Bronchial epithelial cell (primary cell): ENCODE measurements at regions not wholly inside any gene's neighbourhood (a gene's known extent, or its start where the extent isn't known, plus 50 kb on each side); places are given as distances from the start of the nearest gene placed in this dataset.

Experiments used
- DNase-seq: peaks from one replicate; pipeline ENCODE4 v3.0.0-alpha.2; 2010; ENCODE audit warnings: low read depth
- FAIRE-seq: peaks from 2 replicates; lab custom pipeline; 2011; peaks lifted over from hg19 to GRCh38; lab: Jason Lieb, UNC
- H3K27me3 ChIP-seq: 2 replicates; pipeline ENCODE4 v1.5.1; 2011; ENCODE audit warnings: low read length; ENCODE audit not compliant: control insufficient read depth, insufficient read depth
- H3K36me3 ChIP-seq: 2 replicates; pipeline ENCODE4 v1.5.1; 2011; ENCODE audit warnings: low read length; ENCODE audit not compliant: control insufficient read depth, insufficient read depth
- H3K4me3 ChIP-seq: 2 replicates; pipeline ENCODE4 v1.5.1; 2011; ENCODE audit warnings: mild to moderate bottlenecking, low read depth, low read length, control low read depth
- CTCF ChIP-seq: IDR thresholded peaks from 2 replicates; pipeline ENCODE4 v1.5.1; 2011; ENCODE audit warnings: mild to moderate bottlenecking, moderate library complexity, low read length, control low read depth, inconsistent platforms; ENCODE audit not compliant: insufficient read depth, severe bottlenecking

- no peak for FAIRE-seq
- no peaks in the 10 kb centered on the region for H3K27me3 ChIP-seq
- TF ChIP-seq CTCF, result no peak
These were observed 350.6 kb upstream of the CCL2 start for GRCh38 chr17:33904476-33904875.

GRCh38 chr17:33905338-33905800 lies 349.7 kb upstream of the CCL2 start:
- no peaks in the 10 kb centered on the region for H3K36me3 ChIP-seq
- no peak for TF ChIP-seq CTCF
- FAIRE-seq, result no peak
- no peak overlapping the region for H3K4me3 ChIP-seq
- no peaks in the 10 kb centered on the region for H3K27me3 ChIP-seq
- DNase-seq, result no peak

More at GRCh38 chr17:33904476-33904875, 350.6 kb upstream of the CCL2 start:
- no peak for DNase-seq
- Histone ChIP-seq H3K36me3 (no peaks in the 10 kb centered on the region), H3K4me3 (no peak overlapping the region)

GRCh38 chr17:33908363-33909064 lies 346.6 kb upstream of the CCL2 start:
- TF ChIP-seq CTCF, result no peak
- no peak for DNase-seq
- no peak overlapping the region for H3K4me3 ChIP-seq
- no peak for FAIRE-seq
- H3K36me3 ChIP-seq, result no peaks in the 10 kb centered on the region
- H3K27me3 ChIP-seq, result no peaks in the 10 kb centered on the region

GRCh38 chr17:33910200-33910857 lies 344.8 kb upstream of the CCL2 start:
- H3K36me3 ChIP-seq, result no peaks in the 10 kb centered on the region
- DNase-seq (no peak), FAIRE-seq (no peak)
- no peak overlapping the region for H3K4me3 ChIP-seq
- no peaks in the 10 kb centered on the region for H3K27me3 ChIP-seq
- no peak for TF ChIP-seq CTCF

DNA sequence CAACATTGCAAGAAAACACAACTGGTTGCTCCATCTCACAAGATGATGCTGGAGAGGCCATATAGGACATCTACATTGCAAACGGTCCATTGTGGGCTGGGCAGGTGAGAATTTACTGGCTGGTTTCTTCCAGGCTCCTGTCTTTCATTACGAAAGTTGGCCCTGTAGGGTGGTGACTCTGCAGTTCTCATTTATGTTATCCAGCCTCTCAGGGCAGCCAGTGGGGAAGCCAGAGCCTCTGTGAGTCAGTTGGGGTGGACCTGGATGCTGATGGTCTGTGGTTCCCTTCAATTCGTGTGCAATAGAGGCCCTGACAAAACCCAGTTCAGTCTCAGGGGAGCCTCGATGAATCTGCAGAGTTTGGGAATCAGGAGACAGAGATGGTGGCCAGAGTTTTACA lies 341.0 kb upstream of the CCL2 start:
- H3K4me3 ChIP-seq, result no peak overlapping the region
- no peaks in the 10 kb centered on the region for H3K36me3 ChIP-seq
- no peak for TF ChIP-seq CTCF
- no peak for FAIRE-seq
- no peaks in the 10 kb centered on the region for H3K27me3 ChIP-seq
- DNase-seq, result no peak
